HT-29 (cell line): ENCODE measurements at regions not wholly inside any gene's neighbourhood (a gene's known extent, or its start where the extent isn't known, plus 50 kb on each side); places are given as distances from the start of the nearest gene placed in this dataset.
"Not testable (repeated sequence)": the region's sequence is repeated elsewhere in the genome, so short reads cannot be mapped to it uniquely, and the experiment has no call there.

Experiments
- DNase-seq: peaks from one replicate; pipeline ENCODE4 v3.0.0-alpha.2; 2015; ENCODE audit warnings: low spot score

- no peak for DNase-seq
Measured at GRCh38 chr1:60670302-60670701, 412.1 kb upstream of the NFIA start.

DNA sequence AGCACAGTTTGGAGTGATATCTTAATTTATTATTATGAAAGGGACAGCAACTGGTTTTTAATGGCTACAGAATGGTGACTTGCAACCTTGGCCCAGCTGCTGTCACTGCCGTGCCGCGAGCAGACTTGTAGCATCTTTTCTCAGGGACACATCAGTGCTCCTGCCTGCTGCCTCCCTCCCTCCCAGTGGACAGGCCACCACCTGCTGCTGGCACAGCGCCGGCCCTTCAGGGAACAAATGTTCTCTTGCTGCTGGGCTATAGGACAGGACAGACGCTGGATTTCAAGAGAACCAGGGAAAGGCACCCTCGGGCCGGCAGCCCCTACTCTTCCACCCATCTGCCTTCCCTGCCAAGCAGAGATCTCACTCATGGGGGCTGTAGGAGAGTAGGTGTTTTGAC, 413.8 kb upstream of the NFIA start:
- no peak for DNase-seq

DNA sequence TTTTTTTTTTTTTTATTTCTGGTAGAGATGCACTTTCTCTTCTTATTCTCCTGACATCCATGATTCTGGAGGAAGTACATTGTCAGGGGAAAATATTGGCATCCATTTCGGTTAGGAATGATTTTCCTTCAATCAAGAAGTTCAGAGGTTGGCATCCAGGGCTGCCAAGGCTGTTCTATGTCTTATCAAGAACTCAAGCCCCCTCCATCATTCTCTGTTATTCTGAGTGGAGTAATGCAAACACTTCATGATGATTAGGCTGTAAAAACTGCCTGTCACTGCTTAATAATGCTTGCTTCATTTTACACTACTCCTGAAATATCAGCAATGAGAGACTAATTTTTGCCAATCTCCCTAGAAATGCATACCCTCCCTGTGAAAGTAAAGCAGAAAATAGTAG, 417.1 kb upstream of the NFIA start:
- no peak for DNase-seq

GRCh38 chr1:60664086-60664625, 418.2 kb upstream of the NFIA start:
- no peak for DNase-seq

- no peak for DNase-seq
Measured at GRCh38 chr1:60662486-60663044, 419.8 kb upstream of the NFIA start.

GRCh38 chr1:60657926-60658325, 424.4 kb upstream of the NFIA start:
- DNase-seq = no peak

GRCh38 chr1:60655679-60656355, 426.5 kb upstream of the NFIA start:
- DNase-seq = no peak

- DNase-seq = not testable (repeated sequence)
Measured at GRCh38 chr1:60640033-60640551, 442.3 kb upstream of the NFIA start.

GRCh38 chr1:60639287-60639686, 443.1 kb upstream of the NFIA start:
- DNase-seq = no peak

- no peak for DNase-seq
Measured at GRCh38 chr1:60637651-60638050, 444.7 kb upstream of the NFIA start.

DNA sequence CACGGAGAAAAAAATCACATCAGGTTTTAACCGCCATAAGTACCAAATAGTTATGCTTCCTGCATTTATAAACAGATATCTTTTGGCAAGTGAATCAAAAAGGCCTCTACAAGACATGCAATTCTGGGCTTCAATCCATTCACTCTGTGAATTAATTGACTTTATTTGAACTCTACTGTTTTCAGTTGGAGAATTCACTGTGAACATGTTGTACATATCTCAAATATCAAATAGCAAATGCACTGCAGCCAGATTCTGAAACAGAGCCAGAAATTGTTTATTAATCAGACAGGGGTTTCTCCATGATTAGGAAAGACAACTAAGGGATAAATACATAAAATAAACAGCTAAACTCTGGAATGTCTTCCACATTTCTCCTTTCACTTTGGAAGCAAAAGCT, 445.4 kb upstream of the NFIA start:
- no peak for DNase-seq

DNA sequence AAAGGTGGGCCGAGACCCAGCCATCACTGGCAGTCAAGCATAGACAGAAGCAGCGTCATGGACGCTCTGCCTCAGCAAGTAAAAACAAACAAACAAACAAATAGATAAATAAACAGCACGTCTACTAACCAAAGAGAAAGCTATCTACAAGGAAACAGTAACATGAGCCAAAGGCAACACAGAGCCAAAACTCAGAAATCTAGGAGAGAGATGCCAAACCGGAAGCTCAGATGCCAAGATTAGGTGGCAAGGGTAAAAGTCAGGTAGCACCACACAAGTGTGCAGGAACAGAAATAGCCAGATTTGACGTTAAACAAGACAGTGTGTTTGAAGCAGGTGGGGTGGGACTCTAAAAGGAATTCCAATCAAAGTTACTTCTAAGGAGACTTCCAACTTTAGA, 448.3 kb upstream of the NFIA start:
- DNase-seq = no peak

GRCh38 chr1:60622486-60622885, 459.9 kb upstream of the NFIA start:
- no peak for DNase-seq

DNA sequence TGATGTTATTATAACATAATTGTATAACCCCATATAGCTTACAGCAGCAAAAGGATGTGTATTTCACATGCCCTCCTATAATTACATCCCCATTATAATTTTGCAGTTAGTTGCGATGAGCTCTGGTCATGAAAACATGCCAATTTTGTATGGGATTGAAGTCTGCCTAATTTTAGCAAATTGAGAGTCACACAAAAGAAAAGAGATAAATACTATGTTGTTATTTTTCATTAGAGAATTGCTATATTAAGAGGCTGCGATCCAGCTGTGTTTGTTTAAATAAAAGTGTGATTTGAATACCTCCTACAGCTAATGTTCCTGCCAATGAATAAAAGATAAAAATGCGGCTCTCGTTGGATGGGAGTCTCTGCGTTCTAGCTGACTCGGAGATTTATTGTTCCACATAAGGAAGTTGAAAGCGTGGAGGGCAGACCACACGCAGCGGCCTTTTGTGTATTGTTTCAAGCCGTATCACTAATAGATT, 461.0 kb upstream of the NFIA start:
- no peak for DNase-seq

DNA sequence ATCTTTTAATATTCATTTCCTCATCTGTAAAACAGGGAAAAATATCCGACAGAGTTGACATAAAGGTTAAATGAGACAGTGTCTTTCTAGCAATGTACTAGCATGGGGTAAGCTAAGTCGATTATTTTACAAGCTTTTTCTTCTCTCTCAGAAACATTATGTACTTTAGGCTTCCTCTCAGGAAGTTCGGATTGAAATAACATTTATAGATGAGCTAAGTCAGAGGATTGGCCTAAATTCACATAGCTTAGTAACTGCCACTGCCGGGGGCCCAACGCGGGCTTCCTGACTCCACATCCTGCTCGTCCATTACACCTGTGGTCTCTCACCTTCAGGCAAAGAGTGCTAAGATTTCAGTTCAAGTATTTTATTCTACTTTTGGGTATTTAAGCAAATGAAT, 462.3 kb upstream of the NFIA start:
- DNase-seq = no peak

DNA sequence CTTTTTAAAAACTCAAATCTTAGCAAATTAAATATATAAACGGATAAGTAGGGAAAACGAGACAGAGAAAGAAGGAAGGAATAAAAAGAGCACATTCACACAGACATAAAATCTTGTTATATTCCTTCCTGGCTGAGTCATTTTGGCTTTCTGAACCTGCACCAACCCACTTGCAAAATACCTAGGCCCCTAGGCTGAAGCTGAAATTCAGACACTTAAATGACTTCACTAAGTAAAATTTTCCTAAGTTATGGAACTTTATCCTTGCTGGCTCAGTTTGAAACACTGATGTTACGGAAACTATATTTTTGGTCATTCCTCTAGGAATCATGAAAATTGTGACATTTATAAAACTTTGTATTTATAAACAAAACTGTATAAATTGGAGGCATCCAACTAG, 462.8 kb upstream of the NFIA start:
- no peak for DNase-seq

- DNase-seq = no peak
Measured at GRCh38 chr1:60615666-60616065, 466.7 kb upstream of the NFIA start.

GRCh38 chr1:60612790-60613189, 469.6 kb upstream of the NFIA start:
- no peak for DNase-seq

- DNase-seq = not testable (repeated sequence)
Measured at GRCh38 chr1:60606921-60607320, 475.4 kb upstream of the NFIA start.

- no peak for DNase-seq
Measured at GRCh38 chr1:60600532-60600931, 481.8 kb upstream of the NFIA start.

DNA sequence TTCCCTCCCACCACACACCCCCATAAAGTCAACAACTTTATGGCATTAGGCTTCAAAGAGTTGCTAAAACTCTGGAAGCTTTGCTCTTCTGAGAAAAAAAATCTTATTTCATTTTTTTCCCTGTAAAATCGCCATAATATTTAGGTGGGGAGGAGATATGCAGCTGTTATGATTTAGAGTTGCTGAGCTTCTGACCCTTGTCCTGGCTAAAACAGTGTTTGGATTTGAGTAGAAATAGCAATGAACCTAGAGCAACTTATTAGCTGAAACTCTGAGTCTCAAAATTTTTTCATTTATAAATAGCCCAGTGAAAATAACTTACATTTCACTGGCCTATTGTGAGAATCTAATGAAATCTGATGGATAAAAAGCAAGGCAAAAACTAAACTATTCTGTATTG, 482.8 kb upstream of the NFIA start:
- DNase-seq = no peak

DNA sequence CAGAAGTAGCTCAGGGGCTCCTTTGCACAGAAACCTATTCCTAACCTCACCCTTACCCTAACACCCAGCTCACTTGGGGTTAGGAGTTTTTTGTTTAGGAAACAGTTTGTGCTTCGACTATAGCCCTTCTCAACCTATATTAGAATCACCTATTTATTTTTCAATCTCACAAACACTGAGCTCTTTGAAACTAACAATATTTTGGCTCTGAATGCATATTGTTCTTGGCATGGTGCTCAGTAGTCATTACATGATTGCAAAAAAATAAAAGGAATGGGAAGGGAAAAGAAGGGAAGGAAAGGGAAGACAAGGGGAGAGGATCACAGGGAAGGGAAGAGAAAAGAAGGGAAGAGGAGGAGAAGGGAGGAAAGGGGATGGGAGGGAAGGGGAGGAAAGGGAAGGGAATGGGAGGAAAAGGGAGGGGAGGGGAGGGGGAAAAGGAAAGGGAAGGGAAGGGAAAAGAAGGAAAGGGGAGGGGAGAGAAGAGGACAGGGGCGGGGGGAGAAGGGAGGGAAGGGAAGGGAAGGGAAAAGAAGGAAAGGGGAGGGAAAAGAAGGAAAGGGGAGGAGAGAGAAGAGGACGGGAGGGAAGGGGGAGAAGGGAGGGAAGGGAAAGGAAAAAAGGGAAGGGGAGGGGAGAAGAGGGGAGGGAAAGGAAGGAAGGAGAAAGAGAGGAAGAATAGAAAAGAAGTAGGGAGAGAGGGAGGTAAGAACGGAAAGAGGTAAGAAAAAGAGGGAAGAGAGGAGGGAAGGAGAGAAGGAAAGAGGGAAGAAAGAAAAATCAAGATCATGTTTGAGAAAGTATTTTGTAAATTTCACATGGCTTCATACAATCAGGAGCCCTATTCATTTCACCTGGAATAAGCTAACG, 484.1 kb upstream of the NFIA start:
- DNase-seq = no peak
